ENCODE measurements at regions not wholly inside any gene's neighbourhood (a gene's known extent, or its start where the extent isn't known, plus 50 kb on each side); places are given as distances from the start of the nearest gene placed in this dataset.

DNA sequence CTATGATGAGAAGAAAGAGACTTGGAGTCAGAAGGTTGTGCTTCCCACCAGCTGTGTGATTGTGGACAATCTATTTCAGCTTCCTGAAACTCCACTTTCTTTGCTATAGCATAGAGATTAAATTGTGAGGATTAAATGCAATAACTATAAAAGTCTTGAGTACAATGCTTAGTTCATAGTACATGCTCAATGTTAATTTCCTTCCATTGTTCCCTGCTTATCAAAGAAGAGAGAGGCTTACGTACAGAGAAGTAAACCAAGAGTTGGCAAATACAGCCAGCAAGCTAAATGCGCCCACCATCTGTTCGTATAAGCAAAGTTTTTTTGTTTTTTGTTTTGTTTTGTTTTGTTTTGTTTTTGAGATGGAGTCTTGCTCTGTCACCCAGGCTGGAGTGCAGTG, 317.9 kb upstream of the NFIA start:
- CTCF ChIA-PET, result interaction anchor here (0.9 to 2.7 kb wide), 4 partner anchors 11 to 788 kb away, joined by 3 to 10 read pairs (median 6); no protein-coding TSS in a partner anchor
- TF ChIP-seq, protein P1, sequence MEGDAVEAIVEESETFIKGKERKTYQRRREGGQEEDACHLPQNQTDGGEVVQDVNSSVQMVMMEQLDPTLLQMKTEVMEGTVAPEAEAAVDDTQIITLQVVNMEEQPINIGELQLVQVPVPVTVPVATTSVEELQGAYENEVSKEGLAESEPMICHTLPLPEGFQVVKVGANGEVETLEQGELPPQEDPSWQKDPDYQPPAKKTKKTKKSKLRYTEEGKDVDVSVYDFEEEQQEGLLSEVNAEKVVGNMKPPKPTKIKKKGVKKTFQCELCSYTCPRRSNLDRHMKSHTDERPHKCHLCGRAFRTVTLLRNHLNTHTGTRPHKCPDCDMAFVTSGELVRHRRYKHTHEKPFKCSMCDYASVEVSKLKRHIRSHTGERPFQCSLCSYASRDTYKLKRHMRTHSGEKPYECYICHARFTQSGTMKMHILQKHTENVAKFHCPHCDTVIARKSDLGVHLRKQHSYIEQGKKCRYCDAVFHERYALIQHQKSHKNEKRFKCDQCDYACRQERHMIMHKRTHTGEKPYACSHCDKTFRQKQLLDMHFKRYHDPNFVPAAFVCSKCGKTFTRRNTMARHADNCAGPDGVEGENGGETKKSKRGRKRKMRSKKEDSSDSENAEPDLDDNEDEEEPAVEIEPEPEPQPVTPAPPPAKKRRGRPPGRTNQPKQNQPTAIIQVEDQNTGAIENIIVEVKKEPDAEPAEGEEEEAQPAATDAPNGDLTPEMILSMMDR (IDR thresholded peaks at IDR 0.05; ENCODE audit: control extremely low read depth, extremely low read depth, low read depth, missing control alignments), result no peak
- DNase-seq (ENCODE audit: extremely low spot score), result no peak
- POLR2A ChIA-PET, result no interaction called here

DNA sequence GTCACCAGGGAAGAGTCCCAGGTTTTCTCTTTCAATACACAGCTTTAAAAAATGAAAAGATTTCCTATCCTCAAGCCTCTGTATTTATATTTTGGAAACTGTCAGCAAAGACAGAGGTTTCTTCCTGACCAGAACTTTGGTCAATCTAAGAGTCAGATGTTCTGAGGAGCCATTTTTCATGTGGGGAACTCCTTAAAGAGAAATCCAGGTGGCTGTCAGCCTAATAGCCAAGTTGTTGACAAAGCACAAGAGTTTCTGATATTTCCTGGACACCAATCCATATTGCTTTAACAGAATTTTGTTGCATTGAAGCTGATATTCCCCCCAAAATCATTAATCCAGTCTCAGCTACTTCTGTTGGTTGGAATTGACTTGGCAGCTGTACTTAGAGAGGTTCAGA, 318.6 kb upstream of the NFIA start:
- CTCF ChIA-PET, result interaction anchor here (1.1 to 2.7 kb wide), 2 partner anchors 11 to 482 kb away, joined by 3 to 8 read pairs; no protein-coding TSS in a partner anchor
- TF ChIP-seq, protein P1 (IDR thresholded peaks at IDR 0.05; ENCODE audit: control extremely low read depth, extremely low read depth, low read depth, missing control alignments), result no peak
- POLR2A ChIA-PET, result no interaction called here
- DNase-seq (ENCODE audit: extremely low spot score), result no peak

DNA sequence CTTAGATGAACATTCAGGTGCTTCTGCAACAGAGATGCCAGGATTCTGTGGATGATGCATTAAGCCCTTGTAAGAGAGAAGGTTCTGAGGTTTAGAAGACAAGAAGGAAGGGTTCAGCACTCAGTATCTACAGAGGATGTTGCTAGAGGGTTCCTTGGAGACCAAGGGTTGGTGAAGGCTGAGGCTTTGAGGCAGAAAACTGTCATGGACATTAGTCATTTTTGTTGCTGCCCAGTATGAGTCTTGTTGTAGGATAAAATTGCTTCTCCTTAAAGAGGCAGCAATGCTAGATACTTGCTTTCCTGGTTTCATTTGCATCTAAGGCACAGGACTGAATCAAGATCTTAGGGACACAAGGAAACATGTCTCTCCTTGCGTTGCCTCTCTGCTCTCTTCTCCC, 319.4 kb upstream of the NFIA start:
- DNase-seq (ENCODE audit: extremely low spot score), result no peak
- POLR2A ChIA-PET, result no interaction called here
- TF ChIP-seq, protein P1 (IDR thresholded peaks at IDR 0.05; ENCODE audit: control extremely low read depth, extremely low read depth, low read depth, missing control alignments), result no peak
- CTCF ChIA-PET, result no interaction called here

DNA sequence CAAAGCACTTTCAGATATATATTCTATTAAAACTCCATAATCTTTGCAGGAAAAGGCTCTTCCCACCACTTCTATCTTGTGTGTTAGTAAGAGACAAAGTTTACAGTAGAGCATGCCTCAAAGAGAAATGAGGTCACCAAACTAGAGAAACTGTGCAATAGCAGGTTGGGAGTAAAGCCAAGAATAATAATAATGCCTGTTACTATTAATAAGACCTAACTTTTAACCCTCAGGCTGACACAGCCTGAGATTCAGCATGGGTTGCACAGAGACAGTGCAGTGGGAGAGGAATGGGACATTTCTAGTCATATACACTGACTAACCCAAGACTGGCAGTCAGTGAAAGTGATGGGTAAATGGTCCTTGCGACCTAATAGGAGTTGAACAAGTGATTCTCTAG, 320.2 kb upstream of the NFIA start:
- ChIA-PET POLR2A (no interaction called here), CTCF (interaction anchor here (1.3 kb wide), 1 partner anchor 10 kb away, joined by 3 read pairs; no protein-coding TSS in a partner anchor)
- no peak for DNase-seq (ENCODE audit: extremely low spot score)
- TF ChIP-seq, protein P1 (IDR thresholded peaks at IDR 0.05; ENCODE audit: control extremely low read depth, extremely low read depth, low read depth, missing control alignments), result no peak

DNA sequence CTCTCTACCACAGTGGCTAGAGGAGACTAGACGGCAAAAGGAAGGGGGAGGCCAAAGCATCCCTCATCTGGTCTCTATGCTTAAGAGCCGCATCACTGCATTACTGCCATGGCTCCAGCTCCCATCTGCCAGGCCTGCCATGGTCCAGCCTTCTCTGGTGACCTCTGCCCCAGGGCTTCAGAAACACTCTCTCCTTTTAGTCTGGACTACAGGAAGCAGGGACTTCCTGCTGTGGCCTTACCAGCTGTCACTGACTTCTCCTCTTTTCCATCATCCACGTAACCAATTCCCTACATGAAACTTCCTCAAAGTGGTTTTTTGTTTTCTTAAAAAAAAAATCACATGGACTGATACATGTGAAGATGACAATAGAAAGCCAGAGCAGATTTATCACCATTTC, 323.1 kb upstream of the NFIA start:
- TF ChIP-seq, protein P1 (IDR thresholded peaks at IDR 0.05; ENCODE audit: control extremely low read depth, extremely low read depth, low read depth, missing control alignments), result no peak
- CTCF ChIA-PET, result interaction anchor here (0.8 kb wide), 1 partner anchor 9 kb away, joined by 4 read pairs; no protein-coding TSS in a partner anchor
- no peak for DNase-seq (ENCODE audit: extremely low spot score)
- POLR2A ChIA-PET, result no interaction called here

DNA sequence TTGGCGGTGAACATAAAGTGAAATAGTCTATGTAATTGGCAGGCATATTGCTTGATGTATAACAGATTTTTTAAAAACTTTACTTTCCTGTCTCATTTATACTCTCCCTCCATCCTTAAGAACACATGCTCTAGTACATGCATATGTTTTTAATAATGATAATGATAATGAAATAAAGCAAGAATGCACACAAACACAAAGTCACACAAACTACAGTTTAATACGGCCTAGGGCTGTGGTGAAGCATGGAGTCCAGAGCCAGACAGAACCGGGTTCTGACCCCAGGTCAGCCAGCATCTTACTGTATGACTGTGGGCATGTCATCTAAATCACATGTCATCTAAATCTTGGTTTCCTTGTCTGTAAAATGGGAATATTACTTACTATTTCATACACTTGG, 324.9 kb upstream of the NFIA start:
- POLR2A ChIA-PET, result no interaction called here
- CTCF ChIA-PET, result no interaction called here
- DNase-seq (ENCODE audit: extremely low spot score), result no peak

More for the DNA sequence above, 324.9 kb upstream of the NFIA start:
- TF ChIP-seq, protein P1 (IDR thresholded peaks at IDR 0.05; ENCODE audit: control extremely low read depth, extremely low read depth, low read depth, missing control alignments), result no peak
